ENCODE measurements at regions not wholly inside any gene's neighbourhood (a gene's known extent, or its start where the extent isn't known, plus 50 kb on each side); places are given as distances from the start of the nearest gene placed in this dataset.

DNA sequence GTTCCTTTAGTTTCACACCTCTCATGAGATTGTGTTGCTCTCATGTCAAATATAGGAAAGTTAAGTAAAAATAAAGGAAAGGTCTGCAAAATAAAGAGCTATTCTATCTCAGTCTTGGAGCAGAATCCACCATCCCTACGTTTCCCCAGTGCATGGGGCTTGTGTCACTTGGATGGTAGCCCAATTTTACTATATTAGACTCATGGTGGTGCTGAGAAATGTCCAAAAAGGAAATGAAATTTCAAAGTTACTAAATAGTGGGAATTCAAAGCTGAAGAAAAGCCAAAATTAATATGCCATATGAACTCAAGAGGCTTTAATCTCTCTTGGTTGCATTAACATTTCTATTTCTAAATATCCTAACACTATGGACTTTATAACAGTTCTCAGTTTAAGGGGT is 1283.3 kb upstream of the GJE1 start:
- H2AFZ ChIP-seq (ENCODE audit: low read length): no peak overlapping the region
- no peaks in the 10 kb centered on the region for H3K4me1 ChIP-seq (ENCODE audit: low read length)
- H3K79me2 ChIP-seq (ENCODE audit: low read length): no peaks in the 10 kb centered on the region
- H4K20me1 ChIP-seq (ENCODE audit: insufficient read depth, low read length): no peaks in the 10 kb centered on the region
- no peaks in the 10 kb centered on the region for H3K36me3 ChIP-seq (replicated peaks; ENCODE audit: insufficient read depth, low read length)
- H3K9me3 ChIP-seq (replicated peaks; ENCODE audit: insufficient read depth, low read length): no peaks in the 10 kb centered on the region
- no peak overlapping the region for H3K27ac ChIP-seq (ENCODE audit: low read length)
- no peak overlapping the region for H3K4me2 ChIP-seq (ENCODE audit: low read depth, low read length)
- H3K27me3 ChIP-seq (replicated peaks; ENCODE audit: insufficient read depth, low read length): no peaks in the 10 kb centered on the region
- no peak overlapping the region for H3K4me3 ChIP-seq (ENCODE audit: low read length)
- H3K9me2 ChIP-seq (replicated peaks; ENCODE audit: insufficient read depth, low read length): no peaks in the 10 kb centered on the region
- TF ChIP-seq, protein P1, sequence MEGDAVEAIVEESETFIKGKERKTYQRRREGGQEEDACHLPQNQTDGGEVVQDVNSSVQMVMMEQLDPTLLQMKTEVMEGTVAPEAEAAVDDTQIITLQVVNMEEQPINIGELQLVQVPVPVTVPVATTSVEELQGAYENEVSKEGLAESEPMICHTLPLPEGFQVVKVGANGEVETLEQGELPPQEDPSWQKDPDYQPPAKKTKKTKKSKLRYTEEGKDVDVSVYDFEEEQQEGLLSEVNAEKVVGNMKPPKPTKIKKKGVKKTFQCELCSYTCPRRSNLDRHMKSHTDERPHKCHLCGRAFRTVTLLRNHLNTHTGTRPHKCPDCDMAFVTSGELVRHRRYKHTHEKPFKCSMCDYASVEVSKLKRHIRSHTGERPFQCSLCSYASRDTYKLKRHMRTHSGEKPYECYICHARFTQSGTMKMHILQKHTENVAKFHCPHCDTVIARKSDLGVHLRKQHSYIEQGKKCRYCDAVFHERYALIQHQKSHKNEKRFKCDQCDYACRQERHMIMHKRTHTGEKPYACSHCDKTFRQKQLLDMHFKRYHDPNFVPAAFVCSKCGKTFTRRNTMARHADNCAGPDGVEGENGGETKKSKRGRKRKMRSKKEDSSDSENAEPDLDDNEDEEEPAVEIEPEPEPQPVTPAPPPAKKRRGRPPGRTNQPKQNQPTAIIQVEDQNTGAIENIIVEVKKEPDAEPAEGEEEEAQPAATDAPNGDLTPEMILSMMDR (IDR thresholded peaks at IDR 0.05; ENCODE audit: low read length): no peak
- TF ChIP-seq EZH2 (optimal IDR thresholded peaks at IDR 0.05; ENCODE audit: low read depth, low read length) (no peak), EZH2phosphoT487 (IDR thresholded peaks at IDR 0.05; ENCODE audit: low read length) (no peak)
- no peak for DNase-seq
- no peaks in the 10 kb centered on the region for H3F3A ChIP-seq (ENCODE audit: insufficient read depth, low read length)
- no peak overlapping the region for H3K9ac ChIP-seq (ENCODE audit: low read length)

DNA sequence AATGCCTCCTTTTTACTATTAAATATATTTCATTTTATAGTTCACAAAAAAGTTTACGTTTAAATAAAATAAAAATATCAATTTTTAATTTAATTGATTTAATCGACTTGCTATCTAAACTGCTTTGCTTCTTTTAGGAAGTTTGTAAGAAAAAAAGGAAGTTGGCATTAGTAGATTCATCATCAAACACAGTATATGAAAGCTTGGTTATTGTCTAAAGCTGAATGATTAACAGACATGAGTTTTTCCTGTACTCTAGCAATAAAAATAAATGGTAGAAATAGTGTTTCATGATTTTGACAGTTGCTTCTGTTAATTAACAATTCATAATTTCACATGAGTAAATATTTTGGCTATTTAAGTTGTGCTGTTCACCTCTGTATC is 1285.5 kb upstream of the GJE1 start:
- no peak for DNase-seq
- H3K79me2 ChIP-seq (ENCODE audit: low read length): no peaks in the 10 kb centered on the region
- no peaks in the 10 kb centered on the region for H4K20me1 ChIP-seq (ENCODE audit: insufficient read depth, low read length)
- no peak for TF ChIP-seq EZH2phosphoT487 (IDR thresholded peaks at IDR 0.05; ENCODE audit: low read length)
- TF ChIP-seq, protein P1 (IDR thresholded peaks at IDR 0.05; ENCODE audit: low read length): no peak
- no peak for TF ChIP-seq EZH2 (optimal IDR thresholded peaks at IDR 0.05; ENCODE audit: low read depth, low read length)
- no peaks in the 10 kb centered on the region for H3K4me1 ChIP-seq (ENCODE audit: low read length)
- H3K4me3 ChIP-seq (ENCODE audit: low read length): no peak overlapping the region
- no peaks in the 10 kb centered on the region for H3K9me2 ChIP-seq (replicated peaks; ENCODE audit: insufficient read depth, low read length)
- no peaks in the 10 kb centered on the region for H3K27me3 ChIP-seq (replicated peaks; ENCODE audit: insufficient read depth, low read length)
- no peak overlapping the region for H3K27ac ChIP-seq (ENCODE audit: low read length)
- no peaks in the 10 kb centered on the region for H3K36me3 ChIP-seq (replicated peaks; ENCODE audit: insufficient read depth, low read length)
- no peak overlapping the region for H2AFZ ChIP-seq (ENCODE audit: low read length)
- H3K4me2 ChIP-seq (ENCODE audit: low read depth, low read length): no peak overlapping the region
- no peak overlapping the region for H3K9ac ChIP-seq (ENCODE audit: low read length)
- H3F3A ChIP-seq (ENCODE audit: insufficient read depth, low read length): no peaks in the 10 kb centered on the region
- H3K9me3 ChIP-seq (replicated peaks; ENCODE audit: insufficient read depth, low read length): no peaks in the 10 kb centered on the region

DNA sequence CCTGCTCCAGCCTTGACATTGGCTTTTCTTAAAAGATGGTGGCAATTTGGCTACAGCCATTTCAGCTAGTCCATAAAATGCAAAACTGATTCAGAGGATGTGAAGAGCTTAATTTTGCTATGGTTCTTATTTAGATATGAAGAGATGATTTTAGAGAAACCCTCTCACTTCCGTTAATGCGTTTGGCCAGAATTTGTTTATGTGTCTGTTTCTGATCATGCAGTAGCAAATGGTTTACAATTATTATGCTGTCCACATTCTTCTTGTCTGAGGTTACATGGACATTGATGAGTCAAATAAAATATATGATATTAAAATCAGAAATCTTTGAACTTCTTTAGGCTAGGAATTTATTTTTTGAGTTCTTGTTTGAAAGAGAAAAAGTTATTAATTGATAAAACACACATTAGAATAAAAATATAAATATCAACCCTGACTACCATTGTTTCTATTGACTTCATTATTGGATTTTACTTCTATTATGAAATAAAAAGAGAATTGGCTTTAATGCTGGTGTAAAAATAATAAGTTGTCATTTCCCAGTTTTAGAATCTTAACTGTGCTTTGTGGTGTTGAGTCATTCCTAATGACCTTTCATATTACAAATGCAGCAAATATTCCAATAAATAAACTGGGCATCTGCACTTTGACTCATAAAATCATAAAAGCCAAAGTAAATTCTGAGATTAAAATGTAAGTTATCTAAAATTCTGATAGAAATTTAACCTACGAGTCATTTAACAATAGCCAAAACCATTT is 1286.0 kb upstream of the GJE1 start:
- Histone ChIP-seq H3K4me3 (ENCODE audit: low read length) (no peak overlapping the region), H4K20me1 (ENCODE audit: insufficient read depth, low read length) (no peaks in the 10 kb centered on the region), H3F3A (ENCODE audit: insufficient read depth, low read length) (no peaks in the 10 kb centered on the region), H3K36me3 (replicated peaks; ENCODE audit: insufficient read depth, low read length) (no peaks in the 10 kb centered on the region), H3K9me2 (replicated peaks; ENCODE audit: insufficient read depth, low read length) (no peaks in the 10 kb centered on the region), H2AFZ (ENCODE audit: low read length) (no peak overlapping the region), H3K9me3 (replicated peaks; ENCODE audit: insufficient read depth, low read length) (no peaks in the 10 kb centered on the region), H3K27me3 (replicated peaks; ENCODE audit: insufficient read depth, low read length) (no peaks in the 10 kb centered on the region), H3K79me2 (ENCODE audit: low read length) (no peaks in the 10 kb centered on the region), H3K4me2 (ENCODE audit: low read depth, low read length) (no peak overlapping the region), H3K27ac (ENCODE audit: low read length) (no peak overlapping the region), H3K4me1 (ENCODE audit: low read length) (no peaks in the 10 kb centered on the region), H3K9ac (ENCODE audit: low read length) (no peak overlapping the region)
- TF ChIP-seq EZH2phosphoT487 (IDR thresholded peaks at IDR 0.05; ENCODE audit: low read length): no peak
- TF ChIP-seq, protein P1 (IDR thresholded peaks at IDR 0.05; ENCODE audit: low read length): no peak
- no peak for TF ChIP-seq EZH2 (optimal IDR thresholded peaks at IDR 0.05; ENCODE audit: low read depth, low read length)
- DNase-seq: no peak
